SK-N-SH treated with all-trans-retinoic acid at 6 μM for 48 hours (cell line): ENCODE measurements at regions not wholly inside any gene's neighbourhood (a gene's known extent, or its start where the extent isn't known, plus 50 kb on each side); places are given as distances from the start of the nearest gene placed in this dataset.

Source experiments
- CREB5 ChIP-seq: fragments of 250-450 bp; sonication (Bioruptor Pico); IDR thresholded peaks from 2 replicates; pipeline ENCODE4 v1.5.1; 2020; ENCODE audit warnings: low read depth, mild to moderate bottlenecking, moderate library complexity
- CSDC2 ChIP-seq: fragments of 250-450 bp; sonication (Bioruptor Pico); IDR thresholded peaks from 2 replicates; pipeline ENCODE4 v1.5.0; 2020; ENCODE audit warnings: mild to moderate bottlenecking, moderate library complexity
- ISL1 ChIP-seq: fragments of 250-450 bp; sonication (Bioruptor Pico); IDR thresholded peaks from 2 replicates; pipeline ENCODE4 v2.1.2; 2022; ENCODE audit warnings: mild to moderate bottlenecking, moderate library complexity
- OSR1 ChIP-seq: fragments of 250-450 bp; sonication (Bioruptor Pico); IDR thresholded peaks from 2 replicates; pipeline ENCODE4 v1.8.0; 2022; ENCODE audit warnings: moderate library complexity, mild to moderate bottlenecking, inconsistent platforms
- PATZ1 ChIP-seq: fragments of 250-450 bp; sonication (Bioruptor Pico); IDR thresholded peaks from 2 replicates; pipeline ENCODE4 v1.8.0; 2020; ENCODE audit warnings: mild to moderate bottlenecking, moderate library complexity, borderline replicate concordance
- POU6F1 ChIP-seq: fragments of 250-450 bp; sonication (Bioruptor Pico); IDR thresholded peaks from 2 replicates; pipeline ENCODE4 v1.8.0; 2021; ENCODE audit warnings: low read depth, mild to moderate bottlenecking, moderate library complexity, borderline replicate concordance
- PPARA ChIP-seq: fragments of 250-450 bp; sonication (Bioruptor Pico); IDR thresholded peaks from 2 replicates; pipeline ENCODE4 v1.5.0; 2020; ENCODE audit warnings: mild to moderate bottlenecking, borderline replicate concordance
- RARB ChIP-seq: fragments of 250-450 bp; sonication (Bioruptor Pico); IDR thresholded peaks from 2 replicates; pipeline ENCODE4 v1.8.0; 2021; ENCODE audit warnings: mild to moderate bottlenecking, moderate library complexity
- TCF4 ChIP-seq: fragments of 250-450 bp; sonication (Bioruptor Pico); IDR thresholded peaks from 2 replicates; pipeline ENCODE4 v1.8.0; 2021; ENCODE audit warnings: mild to moderate bottlenecking, moderate library complexity, borderline replicate concordance
- ZFP3 ChIP-seq: fragments of 250-450 bp; sonication (Bioruptor Pico); IDR thresholded peaks from 2 replicates; pipeline ENCODE4 v1.5.0; 2020; ENCODE audit warnings: mild to moderate bottlenecking, moderate library complexity
- ZFP30 ChIP-seq: fragments of 450-650 bp; formaldehyde crosslinking; IDR thresholded peaks from 2 replicates; pipeline ENCODE4 v1.5.0; 2022; ENCODE audit warnings: mild to moderate bottlenecking, moderate library complexity

GRCh38 chr1:37399205-37399604 lies 75.2 kb upstream of the ZC3H12A start:
- TF ChIP-seq CREB5 (CRISPR knock-in tag) = no peak
- no peak for TF ChIP-seq ZFP3 (CRISPR knock-in tag)
- no peak for TF ChIP-seq PPARA (CRISPR knock-in tag)
- TF ChIP-seq TCF4 = no peak
- no peak for TF ChIP-seq CSDC2
- no peak for TF ChIP-seq ISL1 (CRISPR knock-in tag)
- no peak for TF ChIP-seq RARB (CRISPR knock-in tag)
- no peak for TF ChIP-seq POU6F1
- TF ChIP-seq PATZ1 (CRISPR knock-in tag) = no peak
- TF ChIP-seq ZFP30 (CRISPR knock-in tag) = no peak
- no peak for TF ChIP-seq OSR1 (CRISPR knock-in tag)
